HG03460 (cell line): ENCODE measurements at regions not wholly inside any gene's neighbourhood (a gene's known extent, or its start where the extent isn't known, plus 50 kb on each side); places are given as distances from the start of the nearest gene placed in this dataset.

Experiments used
- ATAC-seq: cut with Tn5 transposase; IDR thresholded peaks from one replicate; pipeline ENCODE4 v1.9.1; 2021; ENCODE audit not compliant: unreplicated experiment

DNA sequence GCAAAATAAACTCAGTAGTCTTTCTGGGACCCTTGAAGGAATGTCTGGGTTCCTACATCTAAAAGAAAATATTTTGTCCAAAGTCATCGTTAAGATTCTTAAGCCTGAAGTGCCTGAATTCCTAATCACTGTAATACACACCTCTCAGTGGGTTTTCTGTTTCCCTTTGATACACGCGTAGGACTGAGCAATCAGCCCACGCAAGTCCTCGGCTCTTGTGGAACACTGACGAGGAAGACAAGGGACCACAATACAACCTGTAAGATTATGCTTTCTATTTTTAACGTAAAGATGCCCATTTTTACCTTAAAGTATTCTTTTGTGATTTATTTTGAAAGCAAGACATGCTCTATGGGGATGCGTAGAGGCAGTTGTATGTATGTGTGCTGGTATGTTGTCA is 472.8 kb upstream of the CELF2 start:
- ATAC-seq: no peak

DNA sequence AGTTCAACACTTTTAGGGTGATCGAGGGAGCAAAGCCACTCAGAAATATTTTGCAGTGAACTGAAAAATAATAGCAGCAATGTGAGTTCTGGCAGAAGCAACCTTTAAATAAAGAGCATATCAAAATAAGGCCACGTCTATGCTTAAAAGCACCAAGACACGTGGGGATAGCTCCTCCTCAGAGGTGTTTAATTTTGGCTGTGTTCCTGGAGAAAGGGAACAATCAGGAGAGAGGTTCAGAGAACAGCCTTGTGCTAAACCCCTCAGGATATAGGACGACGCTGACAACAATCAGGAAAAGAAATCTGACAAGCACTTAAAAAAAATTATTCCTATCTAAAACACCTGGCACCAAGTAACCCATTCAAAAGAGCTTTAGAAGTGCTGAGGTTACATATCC is 471.9 kb upstream of the CELF2 start:
- no peak for ATAC-seq

DNA sequence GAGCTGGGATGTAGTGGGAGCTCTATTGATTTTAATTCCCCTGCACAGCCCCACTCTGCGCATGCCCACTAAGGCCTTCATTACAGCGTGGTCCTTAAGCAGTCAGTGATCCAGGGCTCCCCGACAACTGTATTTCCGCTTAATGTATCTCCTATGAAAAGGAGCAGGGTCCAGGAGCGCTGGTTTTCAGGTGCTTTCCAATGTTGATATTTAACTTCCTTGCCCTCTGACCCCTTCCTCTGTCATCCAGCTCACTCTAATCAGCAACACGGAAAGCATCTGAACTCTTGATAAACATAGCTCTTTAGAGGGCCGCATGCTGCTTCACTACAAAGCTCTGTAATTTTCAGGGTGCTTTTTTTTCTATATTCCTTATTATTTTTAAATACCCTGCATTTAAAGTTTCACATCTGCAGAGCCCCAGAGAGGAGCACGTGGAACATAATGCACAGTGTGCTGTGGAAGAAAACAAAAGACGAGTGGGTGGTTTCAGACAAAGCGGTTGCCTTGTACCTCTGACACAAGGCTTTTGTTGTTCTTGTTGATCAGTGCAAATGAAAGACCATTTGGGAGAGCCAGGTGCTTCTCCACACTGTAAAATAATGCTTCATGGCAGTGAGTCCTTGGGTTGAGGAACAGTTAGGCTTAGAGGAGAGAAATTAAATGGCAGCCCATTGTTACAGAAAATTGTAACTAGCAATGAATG is 465.9 kb upstream of the CELF2 start:
- ATAC-seq: no peak

DNA sequence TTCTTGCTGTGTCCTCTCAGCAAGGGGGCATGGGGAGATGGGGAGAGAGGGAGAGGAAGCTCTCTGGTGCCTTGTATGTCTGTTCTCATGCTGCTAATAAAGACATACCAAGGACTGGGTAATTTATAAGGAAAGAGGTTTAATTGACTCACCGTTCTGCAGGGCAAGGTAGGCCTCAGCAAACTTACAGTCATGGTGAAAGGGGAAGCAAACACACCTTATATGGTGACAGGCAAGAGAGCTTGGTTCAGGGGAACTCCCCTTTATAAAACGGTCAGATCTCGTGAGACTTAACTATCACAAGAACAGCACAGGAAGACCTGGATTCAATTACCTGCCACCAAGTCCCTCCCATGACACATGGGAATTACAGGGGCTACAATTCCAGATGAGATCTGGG is 464.7 kb upstream of the CELF2 start:
- no peak for ATAC-seq

DNA sequence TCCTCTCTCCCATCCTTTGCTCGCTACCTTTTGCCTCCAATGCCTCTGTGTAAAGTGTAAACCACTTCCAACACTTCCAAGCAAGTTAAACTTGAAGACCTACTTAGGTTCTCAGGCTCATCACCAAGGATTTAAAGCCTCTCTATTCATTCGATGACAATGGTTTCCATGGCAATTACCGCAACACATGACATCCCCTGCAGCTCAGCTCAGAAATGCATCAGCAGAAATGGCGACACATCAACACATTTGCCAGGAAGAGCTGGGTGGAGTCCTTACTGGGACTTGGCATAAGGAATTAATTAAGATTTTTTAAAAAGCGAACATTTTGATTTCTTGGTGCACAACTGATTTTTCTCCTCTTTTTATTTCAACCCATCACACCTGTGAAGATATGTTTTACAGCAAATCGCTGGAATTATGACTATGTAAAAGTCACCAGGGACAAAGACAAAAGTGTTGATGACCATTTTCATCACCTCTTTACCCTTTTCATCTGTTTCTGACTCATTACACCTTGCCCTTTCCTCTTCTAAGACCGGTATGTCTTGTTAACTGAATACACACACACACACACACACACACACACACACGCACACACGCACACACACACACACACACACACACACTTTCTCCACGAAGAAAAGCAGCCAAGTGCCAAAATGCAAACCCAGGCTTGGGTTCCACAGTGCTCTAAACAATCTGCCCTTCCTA is 453.4 kb upstream of the CELF2 start:
- ATAC-seq: no peak

DNA sequence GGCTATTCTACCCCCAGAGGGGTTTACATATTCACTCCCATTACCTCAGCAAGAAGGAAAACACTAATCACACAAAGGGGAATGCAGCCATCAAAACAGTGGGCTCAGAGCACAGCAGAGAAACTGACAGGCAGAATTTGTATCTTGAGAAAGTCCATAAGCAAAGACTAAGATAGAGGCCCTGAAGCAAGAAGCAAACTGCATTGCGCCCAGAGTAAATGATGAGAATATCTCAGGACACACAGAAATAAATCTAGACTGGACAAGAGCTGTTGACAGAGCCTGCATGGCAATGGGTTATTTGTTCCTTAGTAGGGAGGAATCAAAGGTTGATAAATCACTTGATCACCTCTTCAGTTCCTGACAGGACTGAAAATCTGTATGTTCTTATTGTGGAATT is 440.7 kb upstream of the CELF2 start:
- no peak for ATAC-seq

DNA sequence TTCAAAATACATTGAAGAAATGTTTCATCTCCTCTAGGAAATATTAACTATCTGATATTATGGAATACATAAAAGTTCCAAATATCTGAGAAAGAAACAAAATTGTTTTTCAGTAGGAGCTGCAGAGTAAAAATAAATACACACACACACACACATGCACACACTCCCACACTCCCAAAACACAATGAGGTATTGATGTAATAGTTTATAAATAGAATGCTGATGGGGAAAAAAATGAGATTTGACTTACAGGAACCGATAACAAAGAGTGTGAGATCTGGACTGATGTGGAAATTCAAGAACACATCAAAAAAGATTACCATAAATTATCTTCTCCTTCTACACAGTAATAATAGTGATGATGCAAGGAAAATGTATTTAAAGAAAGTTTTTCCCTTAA is 438.0 kb upstream of the CELF2 start:
- no peak for ATAC-seq

DNA sequence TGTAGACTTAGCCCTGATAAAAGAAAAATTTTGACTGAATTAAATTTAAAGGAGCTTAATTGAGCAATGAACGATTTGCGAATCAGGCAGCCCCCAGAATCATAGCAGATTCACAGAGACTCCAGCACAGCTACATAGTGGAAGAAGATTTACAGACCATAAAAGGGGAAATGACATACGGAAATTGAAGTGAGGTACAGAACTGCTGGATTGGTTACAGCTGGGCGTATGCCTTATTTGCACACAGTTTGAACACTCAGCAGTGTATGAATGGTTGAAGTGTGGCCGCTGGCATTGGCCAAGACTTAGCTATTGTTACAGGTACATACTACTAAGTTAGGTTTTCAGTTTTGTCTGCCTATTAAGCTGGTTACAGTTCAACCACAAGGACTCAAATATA is 433.5 kb upstream of the CELF2 start:
- ATAC-seq: no peak

DNA sequence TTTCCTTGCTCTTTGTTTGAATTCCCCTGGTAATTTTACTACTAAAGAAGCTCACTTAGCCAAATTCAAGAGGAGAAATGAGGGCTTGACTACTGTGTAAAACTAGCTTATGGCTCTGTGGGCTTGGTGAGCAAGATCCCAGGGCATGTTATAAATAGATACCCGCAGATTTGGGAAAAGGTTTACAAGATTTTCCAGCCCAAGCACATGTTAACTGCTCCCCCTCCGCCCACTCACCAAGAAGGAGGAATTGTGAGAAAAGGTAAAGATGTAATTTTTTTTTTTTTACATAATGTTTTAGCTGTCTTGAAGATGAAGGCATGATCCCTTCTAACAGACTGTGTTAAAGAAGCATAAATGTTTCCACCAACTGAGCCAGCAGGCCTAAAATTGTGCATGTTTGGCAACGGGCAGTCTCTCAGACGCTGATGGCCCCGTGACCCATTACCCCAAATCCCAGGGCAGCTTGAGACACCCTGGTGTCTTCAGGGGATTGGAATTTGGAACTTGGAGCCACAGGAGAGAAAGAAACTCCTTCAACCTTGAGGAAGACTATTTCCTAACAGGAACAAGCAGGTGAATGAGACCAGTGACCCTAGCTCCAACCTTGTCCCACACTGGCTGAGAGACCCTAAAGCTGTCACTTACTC is 429.8 kb upstream of the CELF2 start:
- no peak for ATAC-seq

DNA sequence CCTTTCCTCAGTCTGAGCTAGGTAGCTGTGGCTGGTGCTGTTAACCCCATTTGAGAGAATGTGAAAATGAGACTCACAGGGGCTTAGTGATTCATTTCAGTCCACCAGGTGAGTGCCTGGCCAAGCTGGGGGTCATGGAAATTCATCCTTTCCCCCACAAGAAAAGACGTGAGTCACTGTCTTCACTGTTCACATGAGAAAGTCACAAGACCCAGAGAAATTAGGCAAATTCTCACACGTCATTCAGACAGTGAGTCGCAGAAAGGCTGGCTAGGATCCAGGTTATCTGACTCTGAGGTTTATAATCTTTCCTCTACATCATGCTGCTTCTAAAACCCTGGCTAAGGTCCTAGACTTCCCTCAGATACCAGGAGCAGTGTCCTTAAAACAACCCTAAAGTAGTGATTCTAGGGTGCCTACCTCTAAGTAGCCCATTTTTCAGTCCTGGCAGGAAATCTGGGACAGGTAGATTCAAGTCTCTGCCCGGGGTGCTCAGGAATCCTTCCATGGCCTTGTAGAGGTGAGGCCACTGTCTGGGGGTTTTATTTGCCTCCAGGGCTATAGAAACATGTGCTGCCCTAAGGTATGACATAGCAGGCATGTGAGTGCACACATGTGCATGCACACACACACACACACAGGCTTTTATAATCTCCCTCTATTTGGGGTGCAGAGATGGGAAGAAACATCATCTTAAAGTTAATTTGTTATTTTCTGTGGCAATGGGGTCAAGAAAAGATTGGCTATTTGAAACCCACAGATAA is 427.9 kb upstream of the CELF2 start:
- peak; percentile 65 for ATAC-seq

DNA sequence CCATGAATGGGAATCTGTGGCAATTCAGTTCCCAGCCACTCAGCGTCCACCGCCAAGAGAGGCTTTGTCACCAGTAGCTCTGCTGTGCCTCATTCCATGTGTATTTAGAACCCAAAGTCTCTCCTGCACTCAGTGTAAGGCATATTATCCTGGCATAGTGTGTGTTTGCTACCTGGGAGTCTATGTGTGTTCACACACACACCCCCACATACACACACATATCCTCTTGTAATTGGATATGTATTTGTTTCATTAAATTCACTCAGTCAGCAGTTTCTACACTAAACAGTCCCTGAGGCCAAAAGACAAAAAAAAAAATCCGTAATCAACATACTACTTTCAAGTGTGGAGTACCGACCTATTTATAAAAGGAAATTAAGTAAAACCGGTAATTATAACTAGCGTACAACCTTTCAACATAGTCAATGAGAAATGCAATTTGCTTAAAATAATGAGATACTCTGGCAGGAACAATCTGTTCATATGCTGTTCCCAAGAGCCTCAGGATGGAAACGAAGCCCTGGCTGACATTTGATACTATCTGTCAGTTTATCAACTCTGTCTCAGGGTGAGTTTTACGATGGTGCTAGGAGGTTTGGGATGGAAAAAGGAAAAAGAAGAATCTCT is 425.8 kb upstream of the CELF2 start:
- no peak for ATAC-seq

DNA sequence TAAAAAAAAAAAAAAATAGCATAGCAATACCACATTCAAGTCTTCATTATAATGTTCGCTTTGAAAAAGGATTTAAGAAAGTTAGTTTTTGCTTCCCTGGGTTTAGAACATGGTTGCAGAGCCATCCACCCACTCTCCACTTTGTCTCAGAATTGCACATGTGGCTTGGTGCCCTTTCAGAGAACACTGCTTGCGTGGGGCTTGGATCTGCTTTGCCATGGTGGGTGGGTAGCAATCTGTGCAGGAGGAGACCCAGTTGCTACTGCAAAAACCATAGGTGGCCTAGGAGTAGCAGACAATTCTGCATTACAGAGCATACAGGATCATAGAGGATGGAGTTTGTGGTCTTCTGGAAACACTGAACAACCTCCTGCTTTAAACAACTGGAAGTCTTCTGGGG is 421.4 kb upstream of the CELF2 start:
- no peak for ATAC-seq

DNA sequence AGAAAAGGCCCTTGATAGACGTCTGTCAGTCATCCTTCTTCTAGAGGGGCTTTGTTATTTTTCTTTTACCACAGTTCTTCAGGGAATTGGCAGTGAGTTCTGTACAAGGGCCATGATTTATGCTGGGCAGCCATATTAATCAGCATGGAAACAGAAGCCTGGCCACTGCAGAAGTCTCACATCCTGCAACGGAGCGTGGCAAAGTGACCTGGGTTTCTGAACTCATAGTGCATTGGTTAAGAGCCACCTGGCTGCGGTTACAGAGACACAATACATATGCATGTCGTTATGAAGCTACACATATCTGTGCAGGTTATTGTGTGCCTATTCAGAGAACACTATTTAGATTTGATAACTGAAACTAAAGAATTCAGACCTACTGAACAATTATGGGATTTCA is 419.4 kb upstream of the CELF2 start:
- ATAC-seq: peak; percentile 56

DNA sequence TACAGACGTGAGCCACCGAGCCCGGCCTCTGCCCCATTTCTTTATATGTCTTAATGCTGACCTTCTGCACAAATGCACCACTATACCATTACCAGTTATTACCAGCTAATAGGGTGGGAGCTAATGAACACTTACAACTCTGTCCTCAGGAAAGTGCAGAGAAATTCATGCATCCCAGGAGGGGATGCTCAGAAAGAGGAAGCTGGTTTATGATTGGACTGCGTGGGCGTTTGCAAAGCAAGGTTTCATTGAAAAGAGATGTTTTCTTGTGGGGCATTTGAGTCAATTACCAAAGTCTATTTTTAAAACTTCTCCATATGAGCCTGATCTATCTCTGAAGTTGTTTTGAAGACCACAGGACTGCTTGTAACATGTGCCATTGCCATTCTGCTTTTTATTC is 417.7 kb upstream of the CELF2 start:
- no peak for ATAC-seq

DNA sequence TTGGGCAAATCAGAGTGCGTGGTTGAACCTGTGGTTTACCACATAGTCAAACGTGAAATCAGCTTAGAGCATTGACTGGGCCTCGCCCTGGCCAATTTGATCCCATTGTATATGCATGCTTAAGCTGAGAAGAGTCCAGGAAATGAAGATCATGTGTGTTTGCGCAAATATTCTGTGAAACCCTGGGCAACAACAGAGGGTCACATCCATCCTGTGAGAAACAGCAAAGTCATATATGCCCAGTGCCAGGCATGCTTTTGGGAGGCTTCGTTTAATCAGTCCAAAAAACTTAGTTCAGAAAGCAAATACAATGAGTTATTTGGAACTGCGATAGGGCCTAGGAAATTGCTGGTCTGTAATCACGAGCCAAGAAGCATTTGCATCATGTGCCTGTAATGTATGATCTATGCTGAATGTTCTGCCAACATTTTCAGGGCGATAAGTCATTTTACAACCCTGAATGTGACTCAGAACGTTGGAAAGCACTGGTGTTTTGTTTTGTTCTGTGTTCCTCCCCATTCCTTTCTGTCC is 412.1 kb upstream of the CELF2 start:
- no peak for ATAC-seq

DNA sequence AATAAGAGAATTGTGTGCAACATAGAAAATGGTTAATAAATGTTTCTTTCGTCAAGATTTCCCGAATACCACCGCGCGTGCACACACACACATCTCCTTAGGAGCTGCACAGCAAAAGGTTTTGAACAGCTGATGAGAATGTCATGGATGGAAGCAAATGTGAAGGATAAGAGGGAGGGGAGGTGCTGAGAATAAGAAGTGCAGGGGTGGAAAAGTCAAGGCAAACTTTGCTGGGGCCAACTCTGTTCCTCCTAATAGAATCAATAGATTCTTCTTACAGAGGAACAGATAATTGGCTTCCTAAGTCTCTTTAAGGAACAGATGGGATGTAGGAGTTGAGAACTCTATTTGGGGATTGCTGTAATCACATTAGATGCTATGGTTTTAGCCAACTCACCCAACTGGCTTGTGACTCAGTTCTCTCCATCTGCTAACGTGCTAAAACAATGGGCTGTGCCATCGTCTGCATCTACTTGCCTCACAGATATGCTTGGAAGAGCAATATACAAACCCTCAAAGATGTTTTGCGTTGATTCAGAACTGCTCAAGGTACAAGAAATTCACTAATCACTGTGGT is 408.2 kb upstream of the CELF2 start:
- no peak for ATAC-seq

DNA sequence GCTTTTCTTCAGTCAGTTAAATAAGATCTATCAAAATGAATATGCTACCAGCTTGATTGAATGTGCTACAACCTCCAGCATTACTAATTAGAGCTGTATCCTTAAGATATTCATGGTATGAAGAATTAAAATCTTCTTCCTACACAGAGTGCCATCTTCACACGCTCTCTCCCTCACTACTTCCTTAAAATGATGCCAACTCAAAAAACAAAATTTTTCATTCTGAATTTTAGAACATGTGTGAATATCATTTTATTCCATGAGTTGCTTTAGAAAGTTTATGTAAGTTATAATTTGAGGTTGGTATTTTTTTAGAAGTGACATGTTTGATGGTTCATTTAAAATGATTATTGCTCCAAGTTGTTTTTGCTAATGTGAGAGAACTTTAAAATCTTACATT is 407.5 kb upstream of the CELF2 start:
- no peak for ATAC-seq

DNA sequence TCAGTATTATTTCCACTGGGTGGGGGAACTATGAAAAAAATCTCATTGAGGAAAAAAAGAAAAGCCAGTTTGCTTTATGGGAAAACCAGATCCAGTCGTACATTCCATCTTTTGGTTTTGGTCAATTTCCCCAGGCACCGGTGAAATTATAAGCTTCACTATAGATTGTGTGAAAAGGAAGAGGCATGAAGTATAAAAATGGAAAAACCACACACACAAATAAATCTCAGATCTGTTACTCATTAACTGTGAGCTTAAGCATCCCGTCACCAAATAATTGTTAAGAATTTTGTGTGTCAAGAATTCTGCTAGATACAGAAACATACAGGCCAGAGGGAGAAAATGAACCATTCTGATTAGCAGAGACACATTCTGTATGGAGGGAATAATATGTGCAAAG is 405.5 kb upstream of the CELF2 start:
- ATAC-seq: no peak

DNA sequence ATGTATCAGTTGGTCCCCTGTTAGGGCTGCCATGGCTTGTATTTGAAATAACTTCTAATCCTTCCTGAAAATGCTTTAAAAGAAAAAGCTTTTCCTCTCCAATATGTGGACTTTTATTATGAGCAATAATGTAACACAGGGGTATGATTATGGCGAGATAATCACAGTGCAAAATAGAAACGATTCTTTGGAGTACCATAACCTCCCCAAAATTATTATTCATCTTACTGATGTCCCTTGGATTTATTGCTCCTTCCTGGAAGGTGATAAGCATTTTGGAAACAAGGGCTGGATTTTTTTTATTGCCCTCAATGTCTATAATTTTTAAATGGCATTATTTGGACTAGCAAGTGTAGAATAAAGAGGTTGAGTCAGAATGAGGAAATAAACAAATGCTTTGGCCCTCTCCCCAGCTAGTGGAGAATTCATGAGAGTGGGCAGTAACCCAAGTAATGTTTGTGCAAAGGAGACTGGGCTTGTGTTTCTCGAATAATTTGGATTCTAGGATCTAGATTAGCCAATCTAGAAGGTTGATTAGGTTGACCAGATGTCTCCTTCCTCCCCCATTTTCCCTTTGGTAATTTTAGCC is 403.9 kb upstream of the CELF2 start:
- no peak for ATAC-seq

DNA sequence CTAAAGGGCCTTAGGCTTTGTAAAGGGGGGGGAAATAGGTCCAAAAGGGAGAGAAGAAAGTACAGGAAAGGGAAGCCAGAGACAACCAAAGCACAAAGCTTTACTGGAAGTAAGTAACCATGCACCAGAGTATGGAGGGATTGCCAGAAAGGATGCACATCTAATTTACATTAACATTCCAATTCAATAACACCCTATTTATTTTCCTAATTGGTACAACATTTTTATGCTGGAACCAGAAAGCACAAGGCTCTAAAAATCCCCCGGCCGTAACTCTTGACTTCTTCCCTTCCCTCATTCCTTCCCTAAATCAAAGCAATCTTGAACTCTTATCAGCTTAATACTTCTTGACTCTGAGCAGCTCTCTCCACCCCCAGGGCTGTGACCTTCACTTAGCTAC is 400.0 kb upstream of the CELF2 start:
- ATAC-seq: no peak
